Astrocyte (in vitro differentiated cells and primary cell): ENCODE measurements at regions not wholly inside any gene's neighbourhood (a gene's known extent, or its start where the extent isn't known, plus 50 kb on each side); places are given as distances from the start of the nearest gene placed in this dataset.

Experiments
- EZH2 ChIP-seq: IDR thresholded peaks from 2 replicates; pipeline ENCODE4 v1.6.1; 2012; ENCODE audit warnings: mild to moderate bottlenecking, low read length, inconsistent platforms; ENCODE audit not compliant: insufficient read depth
- TF ChIP-seq, protein P1 (sequence below): IDR thresholded peaks from 2 replicates; pipeline ENCODE4 v1.5.1; 2011; ENCODE audit warnings: low read depth, mild to moderate bottlenecking, inconsistent platforms, low read length, moderate library complexity; ENCODE audit not compliant: insufficient read depth

DNA sequence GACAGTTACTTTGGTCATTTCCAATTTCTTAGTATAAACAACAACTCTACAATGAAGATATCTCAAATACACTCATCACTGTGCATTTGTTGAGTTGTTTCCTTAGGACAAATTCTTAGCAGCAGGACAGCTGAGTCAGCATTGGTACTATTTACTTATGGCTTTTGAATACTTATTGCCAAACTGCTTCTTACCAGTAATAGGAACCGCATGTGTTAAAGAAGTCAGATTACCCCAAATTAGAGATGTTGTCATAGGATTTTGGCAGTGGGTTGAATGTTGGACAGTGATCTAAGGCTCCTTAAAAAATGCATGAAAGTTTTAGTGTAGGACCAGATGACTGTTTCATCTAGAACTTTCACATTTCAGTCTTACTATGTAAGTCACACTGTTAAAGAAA lies 280.1 kb upstream of the DMRT1 start:
- TF ChIP-seq, protein P1, sequence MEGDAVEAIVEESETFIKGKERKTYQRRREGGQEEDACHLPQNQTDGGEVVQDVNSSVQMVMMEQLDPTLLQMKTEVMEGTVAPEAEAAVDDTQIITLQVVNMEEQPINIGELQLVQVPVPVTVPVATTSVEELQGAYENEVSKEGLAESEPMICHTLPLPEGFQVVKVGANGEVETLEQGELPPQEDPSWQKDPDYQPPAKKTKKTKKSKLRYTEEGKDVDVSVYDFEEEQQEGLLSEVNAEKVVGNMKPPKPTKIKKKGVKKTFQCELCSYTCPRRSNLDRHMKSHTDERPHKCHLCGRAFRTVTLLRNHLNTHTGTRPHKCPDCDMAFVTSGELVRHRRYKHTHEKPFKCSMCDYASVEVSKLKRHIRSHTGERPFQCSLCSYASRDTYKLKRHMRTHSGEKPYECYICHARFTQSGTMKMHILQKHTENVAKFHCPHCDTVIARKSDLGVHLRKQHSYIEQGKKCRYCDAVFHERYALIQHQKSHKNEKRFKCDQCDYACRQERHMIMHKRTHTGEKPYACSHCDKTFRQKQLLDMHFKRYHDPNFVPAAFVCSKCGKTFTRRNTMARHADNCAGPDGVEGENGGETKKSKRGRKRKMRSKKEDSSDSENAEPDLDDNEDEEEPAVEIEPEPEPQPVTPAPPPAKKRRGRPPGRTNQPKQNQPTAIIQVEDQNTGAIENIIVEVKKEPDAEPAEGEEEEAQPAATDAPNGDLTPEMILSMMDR: no peak
- no peak for TF ChIP-seq EZH2
